CD4-positive, alpha-beta T cell treated with Interleukin-4 for 4 hours (primary cell): ENCODE measurements at regions not wholly inside any gene's neighbourhood (a gene's known extent, or its start where the extent isn't known, plus 50 kb on each side); places are given as distances from the start of the nearest gene placed in this dataset.

Experiments used
- DNase-seq: peaks from one replicate; pipeline ENCODE4 v3.0.0-alpha.2; 2020

GRCh38 chr22:48169227-48169626, 1406.8 kb downstream of the TBC1D22A start:
- DNase-seq, result no peak

DNA sequence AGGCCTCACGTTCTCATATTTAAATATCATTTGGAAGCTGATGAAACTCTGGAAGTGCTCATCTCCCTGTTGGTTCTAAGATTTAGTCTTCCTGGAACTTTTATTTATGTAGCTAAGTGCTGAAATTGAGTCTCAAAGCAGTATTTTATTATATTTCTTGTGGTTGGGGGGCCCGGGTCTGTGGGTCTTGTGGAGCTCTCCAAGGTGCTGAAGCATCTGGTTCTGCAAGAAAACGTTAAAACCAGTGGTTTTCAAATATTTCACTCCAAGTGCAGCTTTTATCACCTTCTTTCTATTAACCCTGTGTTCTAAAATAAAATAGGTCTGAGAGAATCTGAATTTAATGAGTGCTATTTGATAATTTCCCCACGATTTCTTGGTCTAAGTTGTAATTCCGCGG, 1404.8 kb downstream of the TBC1D22A start:
- DNase-seq, result no peak

GRCh38 chr22:48161298-48161697, 1398.8 kb downstream of the TBC1D22A start:
- no peak for DNase-seq

GRCh38 chr22:48157676-48158075, 1395.2 kb downstream of the TBC1D22A start:
- DNase-seq, result no peak

DNA sequence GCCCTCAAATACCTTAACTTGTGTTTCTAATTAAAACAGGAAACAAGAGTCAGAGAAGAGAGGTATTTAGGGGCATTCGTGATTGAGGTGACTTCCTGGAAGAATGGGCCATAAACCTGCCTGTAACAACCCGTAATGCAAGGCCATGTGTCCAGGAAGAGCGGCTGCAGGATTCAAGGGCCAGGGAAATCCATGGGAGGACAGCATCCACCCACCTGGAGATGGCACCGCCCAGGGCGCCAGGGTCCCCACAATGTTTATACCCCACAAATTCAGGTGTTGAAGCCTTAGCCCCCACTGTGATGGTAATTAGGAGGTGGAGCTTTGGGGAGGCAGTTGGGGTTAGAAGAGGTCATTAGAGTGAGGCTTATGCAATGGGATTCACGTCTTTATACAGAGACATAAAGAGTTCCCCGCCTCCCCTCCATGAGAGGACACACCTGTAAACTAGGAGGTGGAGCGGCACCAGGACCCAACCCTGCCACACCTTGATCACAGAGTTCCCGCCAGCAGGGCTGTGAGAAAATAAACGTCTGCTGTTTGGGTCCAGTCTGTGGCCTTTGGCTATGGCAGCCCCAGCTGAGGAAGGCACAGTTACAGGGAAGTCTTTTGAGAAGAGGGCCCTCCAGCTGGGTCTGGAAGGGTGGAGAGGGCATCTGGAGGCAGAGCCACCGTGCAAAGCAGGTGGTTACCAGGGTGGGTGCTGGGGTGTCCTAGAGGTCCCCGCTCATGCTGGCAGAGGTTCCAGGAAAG, 1394.3 kb downstream of the TBC1D22A start:
- DNase-seq, result no peak

GRCh38 chr22:48155446-48155845, 1393.0 kb downstream of the TBC1D22A start:
- DNase-seq, result no peak

- DNase-seq, result no peak
Measured at GRCh38 chr22:48154943-48155240, 1392.4 kb downstream of the TBC1D22A start.

DNA sequence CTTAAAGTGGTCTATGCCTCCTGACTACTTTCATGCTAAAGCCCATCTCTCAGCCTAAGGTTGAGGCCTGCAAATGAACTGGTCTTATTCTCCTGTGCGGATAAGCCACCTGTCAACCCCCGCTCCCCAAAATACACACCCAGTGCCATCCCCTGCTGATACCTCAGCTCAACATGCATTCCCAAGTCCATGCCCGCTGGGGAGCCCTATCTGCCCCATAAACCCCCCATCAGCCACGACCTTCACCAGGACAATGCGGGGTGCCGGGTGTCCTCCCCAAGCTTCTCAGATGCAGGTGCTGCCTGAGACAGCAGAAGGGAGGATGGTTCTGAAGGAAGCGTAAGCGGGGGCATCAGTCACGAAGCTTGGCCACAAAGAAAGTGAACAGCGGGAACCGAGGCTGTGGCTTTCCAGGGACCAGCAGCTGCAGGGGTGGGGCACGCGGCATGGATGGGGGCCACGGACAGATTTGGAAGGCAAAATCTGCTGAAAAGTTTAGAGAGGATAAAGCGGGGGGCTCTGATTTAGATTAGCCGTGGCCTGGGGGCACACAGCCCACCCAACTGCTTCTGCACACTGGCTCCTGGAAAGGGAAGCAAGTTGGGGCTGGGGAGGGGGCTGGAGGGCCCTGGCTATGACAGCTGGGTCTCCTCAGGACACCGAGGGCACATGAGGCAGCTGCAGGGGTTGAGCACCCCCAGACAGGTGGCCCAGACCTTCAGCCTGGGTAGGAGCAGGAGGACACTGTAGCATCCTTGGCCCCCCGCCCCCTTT, 1391.9 kb downstream of the TBC1D22A start:
- no peak for DNase-seq

DNA sequence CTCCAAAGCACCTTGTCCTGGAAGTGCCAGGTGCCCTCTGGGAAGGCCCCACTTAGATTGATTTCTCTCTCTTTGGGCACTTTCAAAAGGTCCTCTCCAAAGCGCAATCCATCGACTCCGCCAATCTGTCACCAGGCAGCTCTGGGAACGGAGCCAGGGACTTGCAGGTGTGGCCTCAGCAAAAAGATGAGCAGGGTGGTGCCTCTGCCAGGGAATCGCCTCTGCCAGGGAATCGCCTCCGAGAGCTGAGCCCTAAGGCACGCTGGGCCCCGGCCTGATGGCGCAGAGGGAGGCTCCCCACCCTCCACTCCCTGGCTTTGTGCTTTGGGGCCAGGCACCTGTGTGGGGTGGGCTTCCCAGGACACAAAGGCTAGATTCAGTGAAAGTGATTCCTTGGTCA, 1391.3 kb downstream of the TBC1D22A start:
- no peak for DNase-seq

GRCh38 chr22:48152916-48153315, 1390.5 kb downstream of the TBC1D22A start:
- DNase-seq, result no peak

GRCh38 chr22:48152164-48152775, 1389.8 kb downstream of the TBC1D22A start:
- no peak for DNase-seq

GRCh38 chr22:48151641-48152040, 1389.2 kb downstream of the TBC1D22A start:
- no peak for DNase-seq

GRCh38 chr22:48147831-48148230, 1385.4 kb downstream of the TBC1D22A start:
- DNase-seq, result no peak

- DNase-seq, result no peak
Measured at GRCh38 chr22:48147404-48147803, 1385.0 kb downstream of the TBC1D22A start.

DNA sequence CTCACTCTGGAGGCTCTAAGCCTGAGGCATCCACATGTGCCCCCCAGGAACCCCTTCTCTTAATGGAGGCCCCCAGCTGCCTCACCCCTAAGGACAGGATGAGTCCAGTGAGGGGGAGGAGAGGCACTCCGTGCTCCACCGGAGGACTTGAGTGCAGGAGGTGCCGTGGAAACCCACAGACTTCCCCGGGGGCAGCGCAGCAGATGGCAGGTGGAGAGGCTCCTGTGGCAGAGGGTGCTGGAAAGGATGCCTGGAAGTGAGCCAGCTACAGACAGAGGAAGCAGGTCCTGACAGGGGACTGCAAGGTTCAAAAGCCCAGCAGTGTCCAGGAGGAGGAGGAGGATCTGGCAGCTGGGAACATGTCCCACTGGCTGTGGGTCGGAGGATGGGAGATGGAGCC, 1384.0 kb downstream of the TBC1D22A start:
- no peak for DNase-seq

- no peak for DNase-seq
Measured at GRCh38 chr22:48145738-48146137, 1383.3 kb downstream of the TBC1D22A start.

DNA sequence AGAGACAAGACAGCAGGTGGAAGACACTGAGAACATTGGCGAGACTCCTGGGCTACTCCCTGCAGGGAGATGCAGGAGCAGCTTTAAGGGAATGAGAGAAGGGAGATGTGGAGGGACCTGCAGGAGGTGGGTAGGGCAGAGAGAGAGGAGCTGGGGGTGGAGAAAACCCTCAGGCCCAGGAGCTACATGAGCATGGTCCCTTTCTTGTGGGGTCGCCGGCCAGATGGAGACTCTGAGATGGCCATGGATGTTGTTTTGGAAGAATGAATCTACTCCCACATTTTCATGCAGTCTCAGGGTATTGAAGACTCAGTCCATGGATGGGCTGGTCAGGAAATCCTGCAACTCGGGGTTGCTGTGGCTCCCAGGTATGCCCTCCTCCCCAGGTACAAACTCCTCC, 1381.9 kb downstream of the TBC1D22A start:
- DNase-seq, result no peak

- DNase-seq, result no peak
Measured at GRCh38 chr22:48143856-48144255, 1381.4 kb downstream of the TBC1D22A start.

DNA sequence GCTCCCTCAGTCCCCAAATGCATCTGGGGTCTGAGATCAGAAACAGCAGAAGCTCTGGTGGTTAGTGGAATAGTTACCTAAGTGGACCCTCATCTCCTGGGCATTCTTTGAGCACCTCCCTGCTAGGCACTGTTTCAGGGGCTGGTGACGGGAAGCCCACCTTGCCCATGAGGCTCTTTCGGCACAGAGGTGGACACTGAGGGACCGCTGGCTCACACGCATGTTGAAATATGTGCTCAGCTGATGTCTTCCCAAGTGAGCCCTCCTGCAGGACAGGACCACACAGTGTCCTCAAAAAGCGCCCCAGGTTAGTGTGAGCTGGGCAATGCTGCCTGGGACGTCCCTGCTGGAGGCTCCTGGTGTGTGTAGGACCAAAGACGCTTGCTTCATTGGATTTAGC, 1379.9 kb downstream of the TBC1D22A start:
- no peak for DNase-seq

- no peak for DNase-seq
Measured at GRCh38 chr22:48141301-48141700, 1378.9 kb downstream of the TBC1D22A start.

- DNase-seq, result no peak
Measured at GRCh38 chr22:48140261-48140813, 1377.9 kb downstream of the TBC1D22A start.

DNA sequence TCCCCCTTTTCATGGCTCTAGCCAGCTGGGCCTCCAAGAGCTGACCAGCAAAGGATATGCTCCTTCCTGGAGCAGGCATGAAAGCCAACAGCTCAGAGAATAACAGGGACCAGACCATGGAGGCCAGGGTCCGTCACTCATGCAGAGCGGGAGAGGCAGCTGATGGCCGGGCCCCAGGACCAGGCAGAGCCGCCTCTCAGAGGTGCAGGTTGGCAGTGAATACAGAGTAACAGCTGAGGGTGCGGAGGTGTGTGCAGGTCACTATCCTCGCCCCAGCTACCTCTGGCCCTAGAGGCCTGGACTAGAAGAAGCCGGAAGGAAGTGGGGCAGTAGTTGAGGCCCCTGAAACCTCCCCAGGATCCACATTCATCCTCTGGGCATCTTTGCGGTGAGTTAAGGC, 1377.3 kb downstream of the TBC1D22A start:
- DNase-seq, result no peak

DNA sequence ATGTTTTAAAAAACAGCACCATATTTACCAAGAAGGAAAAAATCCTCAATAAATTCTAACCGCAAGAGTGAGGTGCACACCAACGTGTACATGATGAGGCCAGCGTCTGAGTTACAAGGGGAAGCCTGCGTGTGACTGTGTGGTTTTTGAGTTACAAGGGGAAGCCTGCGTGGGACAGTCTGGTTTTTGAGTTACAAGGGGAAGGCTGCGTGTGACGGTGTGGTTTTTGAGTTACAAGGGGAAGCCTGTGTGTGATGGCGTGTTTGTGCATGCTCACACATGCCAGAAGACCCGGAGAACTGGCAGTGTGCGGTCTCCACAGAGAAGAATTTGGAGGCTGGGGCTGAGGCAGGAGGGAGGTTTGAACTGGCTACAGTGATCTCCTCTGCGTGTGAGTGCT, 1376.4 kb downstream of the TBC1D22A start:
- no peak for DNase-seq

DNA sequence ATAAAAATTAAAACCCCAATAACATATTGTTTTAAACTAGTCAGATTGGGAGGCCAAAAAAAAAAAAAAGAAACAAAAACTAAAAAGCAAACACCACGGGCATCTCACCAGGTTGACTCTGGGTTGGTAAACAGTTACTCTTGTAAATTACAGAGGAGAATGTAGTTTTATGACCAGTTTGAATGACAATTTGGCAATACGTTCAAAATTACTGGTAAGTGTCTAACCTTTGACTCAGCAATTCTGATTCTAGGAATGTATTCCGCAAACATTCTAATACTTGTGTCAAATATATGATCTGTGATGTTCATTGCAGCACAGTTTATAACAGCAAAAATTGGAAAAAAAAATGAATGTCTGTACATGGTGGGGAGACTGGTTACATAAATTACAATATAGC, 1376.0 kb downstream of the TBC1D22A start:
- no peak for DNase-seq
